Endodermal cell (in vitro differentiated cells): ENCODE measurements at regions not wholly inside any gene's neighbourhood (a gene's known extent, or its start where the extent isn't known, plus 50 kb on each side); places are given as distances from the start of the nearest gene placed in this dataset.

Experiments used
- DNase-seq: peaks from one replicate; pipeline ENCODE4 v3.0.0-alpha.2; 2017
- H3K27ac ChIP-seq: 2 replicates; pipeline ENCODE4 v1.5.1; 2013; ENCODE audit warnings: mild to moderate bottlenecking, low read depth, low read length, moderate library complexity
- H3K27me3 ChIP-seq: 2 replicates; pipeline ENCODE4 v1.6.1; 2013; ENCODE audit warnings: mild to moderate bottlenecking, low read length, moderate library complexity; ENCODE audit not compliant: insufficient read depth, control insufficient read depth, poor library complexity, severe bottlenecking
- H3K36me3 ChIP-seq: 2 replicates; pipeline ENCODE4 v1.7.0; 2013; ENCODE audit warnings: mild to moderate bottlenecking, low read length, moderate library complexity; ENCODE audit not compliant: control insufficient read depth, insufficient read depth
- H3K4me1 ChIP-seq: one replicate; pipeline ENCODE4 v1.7.0; 2013; ENCODE audit warnings: low read length; ENCODE audit not compliant: control insufficient read depth, insufficient read depth
- H3K4me3 ChIP-seq: 2 replicates; pipeline ENCODE4 v1.5.1; 2013; ENCODE audit warnings: mild to moderate bottlenecking, low read length, moderate library complexity
- H3K9ac ChIP-seq: 2 replicates; pipeline ENCODE4 v1.6.1; 2013; ENCODE audit warnings: mild to moderate bottlenecking, low read length, moderate library complexity; ENCODE audit not compliant: poor library complexity, severe bottlenecking; ENCODE audit errors: extremely low read depth
- H3K9me3 ChIP-seq: 2 replicates; pipeline ENCODE4 v1.6.1; 2013; ENCODE audit warnings: mild to moderate bottlenecking, low read length, moderate library complexity; ENCODE audit not compliant: control insufficient read depth
- H3K27ac Mint-ChIP-seq: 2 replicates; pipeline ENCODE4 v1.8.0; 2020; ENCODE audit warnings: mixed read lengths
- H3K27me3 Mint-ChIP-seq: 2 replicates; pipeline ENCODE4 v1.8.0; 2021; ENCODE audit warnings: mild to moderate bottlenecking, mixed read lengths; ENCODE audit not compliant: insufficient read depth
- H3K36me3 Mint-ChIP-seq: 2 replicates; pipeline ENCODE4 v1.8.0; 2020; ENCODE audit warnings: low read depth, mixed read lengths
- H3K4me1 Mint-ChIP-seq: 2 replicates; pipeline ENCODE4 v1.8.0; 2020; ENCODE audit warnings: mixed read lengths
- H3K4me3 Mint-ChIP-seq: 2 replicates; pipeline ENCODE4 v1.8.0; 2020; ENCODE audit warnings: mild to moderate bottlenecking, moderate library complexity, mixed read lengths
- H3K9me3 Mint-ChIP-seq: 2 replicates; pipeline ENCODE4 v1.8.0; 2020; ENCODE audit warnings: mild to moderate bottlenecking, mixed read lengths
- CTCF ChIP-seq: fragments of 200-600 bp; sonication (generic); conservative IDR thresholded peaks from 2 replicates; pipeline ENCODE4 v1.5.0; 2021; ENCODE audit warnings: antibody characterized with exemption, mild to moderate bottlenecking
- WGBS, 2 experiments: methylation state at CpG; one replicate each; pipeline versions ENCODE4 v1.1.5 to v1.1.7; 2013; ENCODE audit warnings: missing lambda C conversion rate in 2 of 2, mixed read lengths in 1 of 2; ENCODE audit not compliant: insufficient coverage in 1 of 2, insufficient read length in 1 of 2; 5-methylcytosine and 5-hydroxymethylcytosine counted together

GRCh38 chr7:144908943-144909556, 73.2 kb upstream of the TPK1 start:
- DNase-seq, result peak; percentile 59
- H3K4me1 Mint-ChIP-seq, result peaks cover 33% of the 10 kb centered on the region
- Histone ChIP-seq H3K4me1 (peaks cover 5% of the 10 kb centered on the region), H3K9ac (no peak overlapping the region), H3K4me3 (no peak overlapping the region), H3K9me3 (peaks cover 7% of the 10 kb centered on the region), H3K36me3 (no peaks in the 10 kb centered on the region), H3K27ac (no peak overlapping the region), H3K27me3 (no peaks in the 10 kb centered on the region)
- no peak overlapping the region for H3K4me3 Mint-ChIP-seq
- H3K27me3 Mint-ChIP-seq, result no peaks in the 10 kb centered on the region
- WGBS, 2 experiments, result 86 to 89% methylated on average over 1 to 4 of the region's 4 CpGs
- no peak for TF ChIP-seq CTCF
- peaks cover 6% of the 10 kb centered on the region for H3K9me3 Mint-ChIP-seq
- no peak overlapping the region for H3K27ac Mint-ChIP-seq
- H3K36me3 Mint-ChIP-seq, result no peaks in the 10 kb centered on the region

- H3K27me3 Mint-ChIP-seq, result no peaks in the 10 kb centered on the region
- 92 to 100% methylated on average over 1 of the region's 1 CpG for WGBS, 2 experiments
- Histone ChIP-seq H3K27ac (no peak overlapping the region), H3K4me3 (no peak overlapping the region), H3K27me3 (no peaks in the 10 kb centered on the region), H3K9me3 (peaks cover 8% of the 10 kb centered on the region), H3K9ac (no peak overlapping the region), H3K4me1 (peaks cover 8% of the 10 kb centered on the region), H3K36me3 (no peaks in the 10 kb centered on the region)
- TF ChIP-seq CTCF, result no peak
- peaks cover 6% of the 10 kb centered on the region for H3K9me3 Mint-ChIP-seq
- H3K36me3 Mint-ChIP-seq, result no peaks in the 10 kb centered on the region
- no peak overlapping the region for H3K27ac Mint-ChIP-seq
- no peak overlapping the region for H3K4me3 Mint-ChIP-seq
- peaks cover 39% of the 10 kb centered on the region for H3K4me1 Mint-ChIP-seq
- no peak for DNase-seq
These were observed 72.5 kb upstream of the TPK1 start for GRCh38 chr7:144908324-144908723.

GRCh38 chr7:144907577-144907976, 71.7 kb upstream of the TPK1 start:
- Mint-ChIP-seq H3K36me3 (no peaks in the 10 kb centered on the region), H3K4me1 (peaks cover 41% of the 10 kb centered on the region), H3K9me3 (peaks cover 6% of the 10 kb centered on the region), H3K27ac (no peak overlapping the region), H3K4me3 (no peak overlapping the region), H3K27me3 (no peaks in the 10 kb centered on the region)
- H3K36me3 ChIP-seq, result no peaks in the 10 kb centered on the region
- H3K4me1 ChIP-seq, result peaks cover 8% of the 10 kb centered on the region
- H3K9me3 ChIP-seq, result peaks cover 14% of the 10 kb centered on the region
- WGBS, 2 experiments, result 67 to 84% methylated on average over 3 to 4 of the region's 4 CpGs
- no peak for TF ChIP-seq CTCF
- H3K4me3 ChIP-seq, result no peak overlapping the region
- H3K27ac ChIP-seq, result no peak overlapping the region
- no peaks in the 10 kb centered on the region for H3K27me3 ChIP-seq
- no peak for DNase-seq
- no peak overlapping the region for H3K9ac ChIP-seq
